Nephron (organoid): ENCODE measurements at regions not wholly inside any gene's neighbourhood (a gene's known extent, or its start where the extent isn't known, plus 50 kb on each side); places are given as distances from the start of the nearest gene placed in this dataset.
"Not testable (repeated sequence)": the region's sequence is repeated elsewhere in the genome, so short reads cannot be mapped to it uniquely, and the experiment has no call there.

Experiments
- H3K27ac Mint-ChIP-seq, 3 experiments: 2 replicates each; pipeline ENCODE4 v1.8.0; 2020; ENCODE audit warnings: mixed read lengths in 3 of 3, mild to moderate bottlenecking in 2 of 3, moderate library complexity in 1 of 3
- H3K27me3 Mint-ChIP-seq: 2 replicates; pipeline ENCODE4 v1.8.0; 2021; ENCODE audit warnings: low read depth, mild to moderate bottlenecking, moderate library complexity, mixed read lengths
- H3K36me3 Mint-ChIP-seq: 2 replicates; pipeline ENCODE4 v1.8.0; 2020; ENCODE audit warnings: low read depth, mixed read lengths
- H3K4me1 Mint-ChIP-seq: 2 replicates; pipeline ENCODE4 v1.8.0; 2020; ENCODE audit warnings: mixed read lengths
- H3K4me3 Mint-ChIP-seq, 3 experiments: 2 replicates each; pipeline ENCODE4 v1.8.0; 2020; ENCODE audit warnings: mild to moderate bottlenecking in 3 of 3, mixed read lengths in 3 of 3, moderate library complexity in 2 of 3
- H3K9me3 Mint-ChIP-seq: 2 replicates; pipeline ENCODE4 v1.8.0; 2020; ENCODE audit warnings: mixed read lengths
- CTCF ChIP-seq, 3 experiments: fragments of 200-600 bp; sonication (generic); IDR thresholded peaks; one replicate each; pipeline ENCODE4 v1.5.0; 2021; ENCODE audit warnings: antibody characterized with exemption in 3 of 3; ENCODE audit not compliant: unreplicated experiment in 3 of 3

- Mint-ChIP-seq H3K4me3 (peak overlapping the region in 1 of 3 experiments; percentile 46), H3K4me1 (peaks cover 30% of the 10 kb centered on the region), H3K36me3 (no peaks in the 10 kb centered on the region), H3K27me3 (no peaks in the 10 kb centered on the region), H3K9me3 (no peaks in the 10 kb centered on the region), H3K27ac (peak overlapping the region in 2 of 3 experiments; percentile 3 to 21)
- no peak for TF ChIP-seq CTCF (IDR thresholded peaks at IDR 0.05; ENCODE audit: unreplicated experiment in 3 of 3)
Observed at GRCh38 chr5:72711351-72711750, 105.1 kb upstream of the TNPO1 start.

GRCh38 chr5:72709341-72709740, 107.1 kb upstream of the TNPO1 start:
- H3K27ac Mint-ChIP-seq = no peak overlapping the region
- no peak overlapping the region for H3K4me3 Mint-ChIP-seq
- peaks cover 30% of the 10 kb centered on the region for H3K4me1 Mint-ChIP-seq
- H3K27me3 Mint-ChIP-seq = no peaks in the 10 kb centered on the region
- H3K9me3 Mint-ChIP-seq = no peaks in the 10 kb centered on the region
- no peaks in the 10 kb centered on the region for H3K36me3 Mint-ChIP-seq
- TF ChIP-seq CTCF (IDR thresholded peaks at IDR 0.05; ENCODE audit: unreplicated experiment in 3 of 3) = no peak

GRCh38 chr5:72705178-72705577, 111.3 kb upstream of the TNPO1 start:
- H3K4me3 Mint-ChIP-seq = no peak overlapping the region

GRCh38 chr5:72703876-72704275, 112.6 kb upstream of the TNPO1 start:
- no peaks in the 10 kb centered on the region for H3K36me3 Mint-ChIP-seq
- H3K4me3 Mint-ChIP-seq = no peak overlapping the region

More at GRCh38 chr5:72705178-72705577, 111.3 kb upstream of the TNPO1 start:
- Mint-ChIP-seq H3K27ac (no peak overlapping the region), H3K9me3 (peaks cover 3% of the 10 kb centered on the region), H3K27me3 (no peaks in the 10 kb centered on the region), H3K4me1 (peaks cover 13% of the 10 kb centered on the region), H3K36me3 (no peaks in the 10 kb centered on the region)
- no peak for TF ChIP-seq CTCF (IDR thresholded peaks at IDR 0.05; ENCODE audit: unreplicated experiment in 3 of 3)

GRCh38 chr5:72702881-72703434, 113.5 kb upstream of the TNPO1 start:
- Mint-ChIP-seq H3K27ac (no peak overlapping the region), H3K27me3 (no peaks in the 10 kb centered on the region), H3K4me1 (peaks cover 5% of the 10 kb centered on the region), H3K36me3 (no peaks in the 10 kb centered on the region), H3K4me3 (no peak overlapping the region), H3K9me3 (peaks cover 6% of the 10 kb centered on the region)
- no peak for TF ChIP-seq CTCF (IDR thresholded peaks at IDR 0.05; ENCODE audit: unreplicated experiment in 3 of 3)

More at GRCh38 chr5:72703876-72704275, 112.6 kb upstream of the TNPO1 start:
- H3K4me1 Mint-ChIP-seq = peaks cover 5% of the 10 kb centered on the region
- H3K27me3 Mint-ChIP-seq = no peaks in the 10 kb centered on the region
- peaks cover 3% of the 10 kb centered on the region for H3K9me3 Mint-ChIP-seq
- TF ChIP-seq CTCF (IDR thresholded peaks at IDR 0.05; ENCODE audit: unreplicated experiment in 3 of 3) = no peak
- H3K27ac Mint-ChIP-seq = no peak overlapping the region

GRCh38 chr5:72702105-72702504, 114.4 kb upstream of the TNPO1 start:
- H3K4me3 Mint-ChIP-seq, H3K9me3 Mint-ChIP-seq, H3K27ac Mint-ChIP-seq, H3K27me3 Mint-ChIP-seq, H3K4me1 Mint-ChIP-seq, H3K36me3 Mint-ChIP-seq: not testable (repeated sequence)
